ENCODE measurements at regions not wholly inside any gene's neighbourhood (a gene's known extent, or its start where the extent isn't known, plus 50 kb on each side); places are given as distances from the start of the nearest gene placed in this dataset.
"Not testable (repeated sequence)": the region's sequence is repeated elsewhere in the genome, so short reads cannot be mapped to it uniquely, and the experiment has no call there.

DNA sequence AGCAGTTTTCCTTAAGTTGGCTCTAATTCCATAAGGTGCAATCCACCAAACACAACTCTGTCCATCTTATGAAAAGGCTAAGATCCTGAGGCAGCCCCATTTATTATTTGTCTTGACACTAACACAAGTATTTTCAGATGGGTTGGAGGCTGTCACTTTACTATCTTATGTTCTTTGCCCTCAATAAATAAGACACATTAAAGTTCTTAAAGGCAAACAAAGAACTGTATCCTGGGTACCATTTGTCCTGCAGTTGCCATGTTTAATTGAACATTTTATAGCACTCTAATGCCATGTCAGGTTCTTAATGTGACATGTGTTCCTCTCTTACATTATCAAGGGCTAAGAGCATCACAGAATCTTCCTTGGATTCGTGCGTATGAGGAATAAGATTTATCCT lies 189.5 kb upstream of the SNX2 start:
- in situ Hi-C loops (cut with HindIII; ENCODE audit: low pct_unique_long_range_greater_than_20kb, low sequenced_read_pairs): no loop called here
- no peak for DNase-seq (ENCODE audit: low read depth)

DNA sequence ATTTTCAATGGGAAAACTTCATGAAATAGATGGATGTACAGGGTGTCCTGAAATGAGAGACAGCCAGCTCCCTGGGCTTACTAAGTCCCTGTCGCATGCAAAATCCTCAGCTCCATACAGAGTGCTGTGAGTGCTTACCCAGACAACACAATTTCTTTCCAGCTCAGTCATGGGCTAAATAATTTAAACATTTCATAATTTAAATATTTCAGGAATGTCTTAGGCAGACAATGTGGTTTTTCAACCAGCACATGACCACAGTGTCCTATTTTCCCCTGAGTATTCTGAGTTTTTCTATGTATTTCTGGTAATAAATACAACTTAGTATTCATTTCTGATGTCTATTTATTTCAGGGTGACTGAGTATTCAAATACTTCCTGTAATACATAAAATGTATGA lies 188.5 kb upstream of the SNX2 start:
- no peak for DNase-seq (ENCODE audit: low read depth)
- in situ Hi-C loops (cut with HindIII; ENCODE audit: low pct_unique_long_range_greater_than_20kb, low sequenced_read_pairs): no loop called here

DNA sequence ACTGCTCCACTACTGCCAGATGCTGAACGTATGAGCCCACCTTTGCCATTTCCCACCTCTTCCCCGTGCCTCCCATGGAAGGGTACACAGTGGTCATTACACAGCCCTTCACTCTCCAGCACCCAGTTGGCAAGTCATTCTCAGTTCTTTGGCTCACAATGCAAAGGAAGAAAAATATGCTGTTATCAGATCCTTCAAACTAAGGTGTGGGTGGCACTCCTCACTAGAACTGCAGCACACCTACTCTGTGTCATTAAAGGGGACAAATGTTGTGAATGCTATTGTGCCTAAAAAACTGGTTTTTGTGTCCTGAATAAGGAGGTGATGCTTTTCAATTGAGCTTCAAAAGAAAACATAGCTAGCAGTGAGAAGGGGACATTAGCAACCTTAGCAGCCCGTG lies 183.1 kb upstream of the SNX2 start:
- in situ Hi-C loops (cut with HindIII; ENCODE audit: low pct_unique_long_range_greater_than_20kb, low sequenced_read_pairs): no loop called here
- no peak for DNase-seq (ENCODE audit: low read depth)

DNA sequence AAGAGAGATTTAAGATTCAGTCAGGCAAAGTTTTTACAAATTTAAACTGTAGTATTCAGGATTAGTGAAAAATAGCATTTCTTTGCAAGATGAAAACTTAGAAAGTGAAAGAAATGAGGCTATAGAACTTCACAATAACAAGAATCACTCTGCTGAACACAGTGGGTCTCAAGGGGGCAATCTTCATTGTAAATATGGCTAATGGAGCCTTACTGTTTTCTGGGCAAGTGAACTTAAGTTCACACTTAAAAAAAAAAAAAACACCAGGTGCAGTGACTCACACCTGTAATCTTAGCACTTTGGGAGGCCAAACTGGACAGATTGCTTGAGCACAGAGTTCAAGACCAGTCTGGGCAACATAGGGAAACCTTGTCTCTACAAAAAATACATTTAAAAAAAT lies 175.9 kb upstream of the SNX2 start:
- in situ Hi-C loops (cut with HindIII; ENCODE audit: low pct_unique_long_range_greater_than_20kb, low sequenced_read_pairs): no loop called here
- DNase-seq (ENCODE audit: low read depth): no peak

DNA sequence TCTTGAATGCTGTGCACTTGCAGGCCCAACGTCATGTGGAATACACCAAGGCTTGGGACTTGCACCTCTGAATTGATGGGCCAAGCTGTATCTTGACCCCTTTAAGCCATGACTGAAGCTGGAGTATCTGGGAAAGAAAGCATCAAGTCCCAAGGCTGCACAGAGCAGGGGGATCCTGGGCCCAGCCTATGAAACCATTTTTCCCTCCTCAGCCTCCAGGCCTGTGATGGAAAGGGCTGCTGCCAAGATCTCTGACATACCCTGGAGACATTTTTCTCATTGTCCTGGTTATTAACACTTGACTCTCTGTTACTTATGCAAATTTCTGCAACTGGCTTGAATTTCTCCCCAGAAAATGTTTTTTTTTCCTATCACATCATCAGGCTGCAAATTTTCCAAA lies 174.0 kb upstream of the SNX2 start:
- in situ Hi-C loops (cut with HindIII; ENCODE audit: low pct_unique_long_range_greater_than_20kb, low sequenced_read_pairs): no loop called here
- DNase-seq (ENCODE audit: low read depth): no peak

DNA sequence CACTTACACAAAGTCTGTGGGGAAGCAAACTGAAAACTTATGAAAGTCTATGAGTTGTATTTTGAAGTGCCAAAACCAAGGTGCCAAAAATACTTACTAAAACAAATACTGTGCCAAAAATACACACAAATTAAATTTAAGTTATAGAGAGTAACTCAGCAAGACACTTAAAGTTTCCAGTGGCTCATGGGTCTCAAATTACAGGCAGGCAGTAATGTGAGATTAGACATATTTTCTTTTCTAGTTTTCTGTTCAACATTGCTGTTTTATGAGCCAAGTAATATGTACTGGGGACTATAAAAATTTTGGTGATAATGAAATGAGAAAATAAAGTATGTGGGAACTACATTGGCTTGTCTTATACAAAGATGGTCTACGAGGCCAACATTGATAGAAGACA lies 172.2 kb upstream of the SNX2 start:
- in situ Hi-C loops (cut with HindIII; ENCODE audit: low pct_unique_long_range_greater_than_20kb, low sequenced_read_pairs): no loop called here
- no peak for DNase-seq (ENCODE audit: low read depth)

DNA sequence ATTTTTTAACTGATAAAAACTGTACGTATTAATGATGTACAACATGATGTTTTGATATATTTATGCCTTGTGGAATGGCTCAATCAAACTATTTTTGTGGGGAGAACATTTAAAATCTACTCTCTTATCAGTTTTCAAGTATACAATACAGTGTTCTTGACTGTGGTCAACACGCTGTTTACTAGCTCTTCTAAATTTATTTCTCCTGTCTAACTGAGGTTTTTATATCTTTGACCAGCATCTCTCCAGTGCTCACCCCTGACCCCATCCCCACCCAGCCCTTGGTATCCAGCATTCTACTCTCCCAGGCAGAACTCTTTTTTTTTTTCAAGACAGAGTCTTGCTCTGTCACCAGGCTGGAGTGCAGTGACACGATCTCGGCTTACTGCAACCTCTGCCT lies 169.6 kb upstream of the SNX2 start:
- in situ Hi-C loops (cut with HindIII; ENCODE audit: low pct_unique_long_range_greater_than_20kb, low sequenced_read_pairs): no loop called here
- no peak for DNase-seq (ENCODE audit: low read depth)

DNA sequence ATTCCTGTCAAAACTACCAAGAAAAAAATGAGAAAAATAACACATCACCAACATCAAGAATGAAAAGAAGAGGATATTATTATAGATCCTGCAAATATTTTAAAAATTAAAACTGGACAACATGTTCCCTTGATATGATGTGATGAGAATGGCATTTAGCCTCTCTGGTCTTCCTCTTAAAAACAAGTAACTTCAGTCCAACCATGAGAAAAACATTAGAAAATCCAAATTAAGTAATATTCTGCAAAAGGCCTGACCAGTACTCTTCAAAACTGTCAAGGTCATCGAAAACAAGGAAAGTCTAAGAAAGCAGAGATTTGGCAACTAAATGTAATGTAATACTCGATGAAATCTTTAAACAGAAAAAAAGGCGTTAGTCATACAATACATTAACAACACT lies 167.1 kb upstream of the SNX2 start:
- in situ Hi-C loops (cut with HindIII; ENCODE audit: low pct_unique_long_range_greater_than_20kb, low sequenced_read_pairs): no loop called here
- DNase-seq (ENCODE audit: low read depth): no peak

DNA sequence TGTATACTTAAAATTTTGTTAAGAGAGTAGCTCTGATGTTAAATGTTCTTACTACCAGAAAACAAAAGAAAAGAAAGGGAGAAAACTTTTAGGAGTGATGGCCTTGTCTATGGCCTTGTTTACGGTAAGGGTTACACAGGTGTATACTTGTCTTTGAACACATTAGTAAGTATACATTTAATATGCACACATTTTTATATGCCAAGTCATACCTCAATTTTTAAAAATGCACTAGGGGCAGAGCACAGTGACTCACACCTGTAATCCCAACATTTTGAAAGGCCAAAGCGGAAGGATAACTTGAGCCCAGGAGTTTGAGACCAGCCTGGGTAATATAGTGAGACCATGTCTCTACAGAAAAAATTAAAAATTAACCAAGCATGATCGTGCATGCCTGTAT lies 166.7 kb upstream of the SNX2 start:
- DNase-seq (ENCODE audit: low read depth): no peak
- in situ Hi-C loops (cut with HindIII; ENCODE audit: low pct_unique_long_range_greater_than_20kb, low sequenced_read_pairs): no loop called here

DNA sequence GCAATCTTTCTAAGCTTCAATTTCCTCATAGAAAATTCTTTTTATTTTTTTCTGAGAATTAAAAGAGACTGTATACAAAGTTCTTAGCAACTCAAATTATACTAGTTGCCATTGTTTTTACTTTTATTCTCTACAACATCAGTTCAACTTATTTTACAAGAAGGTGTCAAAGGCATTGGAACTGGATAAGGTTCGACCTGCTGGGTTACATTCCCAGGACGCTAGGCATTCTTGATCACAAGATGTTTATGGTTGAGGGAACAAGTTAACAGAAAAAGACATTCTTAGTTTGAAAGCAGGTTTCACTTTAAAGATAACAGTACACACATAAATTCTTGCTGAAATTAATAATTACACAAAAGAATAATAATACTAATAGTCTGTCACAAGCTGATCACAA lies 163.5 kb upstream of the SNX2 start:
- in situ Hi-C loops (cut with HindIII; ENCODE audit: low pct_unique_long_range_greater_than_20kb, low sequenced_read_pairs): no loop called here
- DNase-seq (ENCODE audit: low read depth): no peak

DNA sequence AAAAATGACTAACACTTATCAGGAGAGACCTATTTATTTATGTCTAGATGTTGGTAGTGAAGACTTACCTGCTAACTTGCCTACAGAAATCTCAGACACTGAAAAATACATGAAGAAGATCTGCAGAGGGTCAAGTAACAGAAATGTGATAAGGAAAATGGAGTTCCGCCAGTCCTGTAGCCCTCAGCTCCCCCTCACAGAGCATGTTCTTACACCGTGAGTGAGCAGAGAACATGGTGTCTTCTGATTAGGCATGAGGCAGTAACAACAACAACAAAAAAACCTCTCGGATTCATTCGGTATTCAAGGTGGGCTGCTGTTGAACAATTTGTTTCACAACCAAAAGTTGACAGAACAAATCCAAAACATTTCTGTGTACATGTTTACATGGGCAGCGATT lies 162.0 kb upstream of the SNX2 start:
- in situ Hi-C loops (cut with HindIII; ENCODE audit: low pct_unique_long_range_greater_than_20kb, low sequenced_read_pairs): no loop called here
- DNase-seq (ENCODE audit: low read depth): no peak

DNA sequence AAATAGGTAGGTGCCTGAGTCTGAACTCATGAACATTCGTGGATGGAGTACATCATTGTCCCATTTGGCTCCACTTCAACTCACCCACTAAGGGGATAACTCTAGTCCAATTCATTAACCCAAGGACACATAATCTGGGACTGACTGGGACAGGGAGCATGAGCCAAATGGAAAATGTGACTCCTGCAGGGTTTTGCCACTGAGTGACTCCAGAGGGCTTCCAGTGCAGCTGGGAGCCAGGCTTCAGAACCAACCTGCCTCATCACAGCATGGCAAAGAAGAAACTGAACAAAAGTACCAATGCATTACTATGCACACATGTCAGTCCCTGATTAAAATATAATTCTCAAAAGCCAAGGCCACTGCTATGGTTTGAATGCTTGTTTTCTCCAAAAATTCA lies 159.7 kb upstream of the SNX2 start:
- DNase-seq (ENCODE audit: low read depth): no peak
- in situ Hi-C loops (cut with HindIII; ENCODE audit: low pct_unique_long_range_greater_than_20kb, low sequenced_read_pairs): no loop called here

DNA sequence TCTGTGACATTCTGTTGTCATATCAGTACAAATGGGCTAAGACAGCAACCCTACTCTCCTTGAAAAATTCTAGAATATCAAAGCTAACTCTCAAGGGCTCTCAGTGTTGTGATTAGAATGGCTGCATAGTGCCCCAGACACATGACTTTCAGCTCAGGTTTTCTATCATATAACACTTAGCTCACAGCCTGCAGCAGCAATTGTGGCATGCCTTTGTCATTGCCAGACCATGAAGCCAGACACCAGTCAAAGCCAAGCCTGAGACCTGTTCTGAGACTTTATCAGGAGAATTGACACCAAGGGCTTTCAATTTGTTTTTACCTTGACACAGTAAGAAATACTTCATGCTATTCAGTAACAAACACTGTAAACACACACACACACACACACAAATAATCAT lies 159.0 kb upstream of the SNX2 start:
- in situ Hi-C loops (cut with HindIII; ENCODE audit: low pct_unique_long_range_greater_than_20kb, low sequenced_read_pairs): no loop called here
- DNase-seq (ENCODE audit: low read depth): no peak

DNA sequence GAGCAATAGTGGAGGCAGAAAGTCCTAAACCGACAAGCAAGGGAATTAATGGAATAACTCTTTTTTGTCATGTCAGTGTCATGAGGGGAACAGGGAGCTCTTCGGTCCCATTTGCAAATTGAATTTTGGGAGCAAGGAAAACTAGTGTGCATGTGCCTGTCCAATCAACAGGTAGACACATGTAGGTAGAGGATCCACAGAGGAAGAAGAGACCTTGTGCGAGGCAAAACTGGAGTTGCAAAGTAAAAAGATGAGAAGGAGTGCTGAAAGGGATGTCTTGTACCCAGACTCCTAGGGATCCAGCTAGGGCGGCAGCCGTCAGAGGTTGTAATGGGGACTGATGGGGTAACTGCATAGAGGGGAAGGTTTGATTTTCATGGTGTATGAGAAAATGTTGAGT lies 156.8 kb upstream of the SNX2 start:
- in situ Hi-C loops (cut with HindIII; ENCODE audit: low pct_unique_long_range_greater_than_20kb, low sequenced_read_pairs); DNase-seq (ENCODE audit: low read depth): not testable (repeated sequence)

DNA sequence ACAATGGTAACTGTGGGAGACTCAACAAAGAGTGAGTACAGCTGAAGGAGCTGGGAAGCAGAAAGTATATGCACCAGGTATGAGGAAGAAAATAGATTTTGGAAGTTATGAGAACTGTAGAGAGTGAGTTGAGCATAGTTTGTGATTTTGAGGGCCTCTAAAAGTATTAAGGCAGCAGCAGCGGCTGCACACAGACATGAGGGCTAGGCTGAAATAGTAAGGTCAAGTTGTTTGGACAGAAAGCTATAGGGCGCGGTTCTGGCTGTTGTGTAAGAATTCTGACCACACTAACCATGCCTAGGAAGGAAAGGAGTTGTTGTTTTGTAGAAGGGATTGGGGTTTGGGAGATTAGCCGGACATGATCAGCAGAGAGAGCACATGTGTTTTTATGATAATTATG lies 154.1 kb upstream of the SNX2 start:
- in situ Hi-C loops (cut with HindIII; ENCODE audit: low pct_unique_long_range_greater_than_20kb, low sequenced_read_pairs): not testable (repeated sequence)

DNA sequence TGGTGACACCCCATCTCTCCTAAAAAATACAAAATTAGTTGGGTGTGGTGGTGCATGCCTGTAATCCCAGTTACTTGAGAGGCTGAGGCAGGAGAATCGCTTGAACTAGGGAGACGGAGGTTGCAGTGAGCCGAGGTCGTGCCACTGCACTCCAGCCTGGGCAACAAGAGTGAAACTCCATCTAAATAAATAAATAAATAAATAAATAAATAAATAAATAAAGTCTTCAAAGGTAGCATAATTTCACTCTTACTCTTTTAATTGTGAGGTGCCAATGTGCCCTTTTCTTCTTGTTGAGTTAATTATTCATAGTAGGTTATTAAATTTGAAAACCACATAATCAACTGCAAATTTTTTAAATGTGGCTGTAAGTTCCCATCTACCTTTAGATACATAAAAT lies 146.2 kb upstream of the SNX2 start:
- in situ Hi-C loops (cut with HindIII; ENCODE audit: low pct_unique_long_range_greater_than_20kb, low sequenced_read_pairs); DNase-seq (ENCODE audit: low read depth): not testable (repeated sequence)

More for the DNA sequence above, 154.1 kb upstream of the SNX2 start:
- DNase-seq (ENCODE audit: low read depth): not testable (repeated sequence)

DNA sequence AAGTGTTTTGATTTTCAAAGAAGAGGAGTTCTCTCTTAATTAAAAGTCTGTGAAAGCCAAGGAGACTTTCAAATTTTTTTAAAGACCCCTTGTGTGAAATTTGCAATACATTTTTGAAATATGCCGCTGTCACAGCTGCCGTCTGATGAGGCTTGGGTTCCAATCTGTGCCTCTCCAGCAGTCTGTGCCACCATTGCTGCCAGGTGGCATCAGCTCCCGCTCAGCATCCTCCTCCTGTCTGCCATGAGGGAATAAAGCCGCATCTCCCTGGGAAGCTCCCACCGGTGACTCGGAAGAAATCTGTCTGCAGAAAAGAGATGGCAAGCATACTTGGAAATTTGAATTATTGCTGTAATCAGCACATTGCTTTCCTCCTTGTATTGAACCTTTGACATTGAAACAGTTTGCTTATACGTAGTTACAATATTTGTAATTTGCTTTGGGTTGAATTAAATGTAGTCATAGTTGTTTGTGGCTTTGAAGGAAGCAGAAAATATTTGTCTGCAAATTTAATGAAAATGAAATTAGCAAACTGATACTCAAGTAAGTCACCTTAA lies 145.7 kb upstream of the SNX2 start:
- in situ Hi-C loops (cut with HindIII; ENCODE audit: low pct_unique_long_range_greater_than_20kb, low sequenced_read_pairs): no loop called here
- no peak for DNase-seq (ENCODE audit: low read depth)

DNA sequence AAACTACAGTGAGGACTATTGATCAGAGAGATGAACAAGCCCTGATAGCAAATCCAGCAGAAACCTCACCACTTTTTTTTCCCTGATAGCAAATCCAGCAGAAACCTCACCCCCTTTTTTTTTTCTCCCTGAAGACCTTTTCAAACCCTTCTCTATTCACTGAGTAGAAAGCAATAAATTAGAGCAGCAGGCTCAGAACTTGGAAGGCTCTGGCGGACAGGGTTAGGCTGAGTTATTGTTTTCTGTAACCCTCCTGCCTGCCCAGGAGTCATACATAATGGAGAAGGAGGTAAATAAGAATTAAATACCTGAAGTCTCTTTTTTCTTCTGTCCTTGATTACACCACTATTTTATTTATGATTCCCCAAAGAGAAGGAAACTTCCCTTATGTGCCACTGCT lies 136.3 kb upstream of the SNX2 start:
- in situ Hi-C loops (cut with HindIII; ENCODE audit: low pct_unique_long_range_greater_than_20kb, low sequenced_read_pairs): no loop called here
- DNase-seq (ENCODE audit: low read depth): no peak

DNA sequence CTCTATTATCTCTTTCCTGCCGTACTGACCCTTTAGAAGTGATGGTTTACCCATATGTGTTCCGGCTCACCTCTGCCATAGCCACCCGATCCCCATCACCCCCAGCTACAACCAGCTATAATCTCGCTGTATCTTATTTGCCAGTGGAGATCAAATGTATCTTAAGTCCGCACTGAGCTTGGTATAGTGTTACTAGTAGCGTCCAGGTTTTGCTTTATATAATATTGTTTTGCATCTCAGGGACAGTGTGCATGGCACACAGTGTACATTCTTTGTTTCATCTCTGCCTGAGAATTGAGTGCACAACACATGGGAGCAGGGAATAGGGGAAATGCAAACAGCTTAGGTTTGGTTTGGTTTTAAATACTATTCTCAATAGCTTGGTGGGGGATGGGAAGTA lies 135.8 kb upstream of the SNX2 start:
- in situ Hi-C loops (cut with HindIII; ENCODE audit: low pct_unique_long_range_greater_than_20kb, low sequenced_read_pairs): no loop called here
- DNase-seq (ENCODE audit: low read depth): no peak

DNA sequence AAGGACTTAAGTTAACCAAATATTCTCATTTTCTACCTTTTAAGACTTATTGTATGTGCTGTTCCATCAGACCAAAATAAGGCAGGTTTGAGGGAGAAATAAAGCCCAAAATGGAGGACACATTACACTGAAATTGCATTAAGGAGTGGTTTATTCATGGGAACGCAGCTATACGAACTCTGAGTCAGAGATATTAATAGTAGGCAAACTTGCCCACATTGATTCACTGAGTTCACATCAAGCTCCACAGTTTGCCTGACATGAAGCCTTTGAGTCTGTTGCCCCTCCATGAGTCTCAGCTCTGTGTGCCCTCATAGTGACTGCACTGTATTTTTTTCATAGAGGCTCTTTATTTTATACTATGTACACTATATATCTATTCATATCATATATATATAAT lies 135.0 kb upstream of the SNX2 start:
- in situ Hi-C loops (cut with HindIII; ENCODE audit: low pct_unique_long_range_greater_than_20kb, low sequenced_read_pairs): no loop called here

DNA sequence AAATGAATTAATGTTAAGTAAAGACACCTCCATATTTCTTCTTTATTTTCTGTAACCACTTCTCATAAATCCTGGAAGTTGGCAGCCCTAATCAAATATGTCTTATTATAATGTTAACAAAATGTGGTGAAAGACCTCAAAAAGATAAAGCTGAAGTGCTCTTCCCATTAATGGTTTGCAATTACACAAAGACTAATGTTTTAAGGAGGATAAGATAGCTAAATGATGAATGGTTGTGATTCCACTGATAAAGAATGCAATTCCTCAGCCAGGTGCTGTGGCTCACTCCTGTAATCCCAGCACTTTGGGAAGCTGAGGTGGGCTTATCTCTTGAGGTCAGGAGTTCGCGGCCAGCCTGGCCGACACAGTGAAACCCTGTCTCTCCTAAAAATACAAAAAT lies 125.8 kb upstream of the SNX2 start:
- in situ Hi-C loops (cut with HindIII; ENCODE audit: low pct_unique_long_range_greater_than_20kb, low sequenced_read_pairs): no loop called here
- DNase-seq (ENCODE audit: low read depth): no peak

More for the DNA sequence above, 135.0 kb upstream of the SNX2 start:
- no peak for DNase-seq (ENCODE audit: low read depth)

Data from Caki2 (cell line).